Subcutaneous abdominal adipose tissue (tissue), 5 donors: ENCODE measurements at regions not wholly inside any gene's neighbourhood (a gene's known extent, or its start where the extent isn't known, plus 50 kb on each side); places are given as distances from the start of the nearest gene placed in this dataset.

Experiments
- H3K27ac ChIP-seq: one replicate; pipeline ENCODE4 v1.7.0; 2013; ENCODE audit warnings: low read depth, mild to moderate bottlenecking, inconsistent platforms, low read length, moderate library complexity
- H3K27me3 ChIP-seq, 5 donors: one replicate each; pipeline ENCODE4 v1.7.0; 2013; ENCODE audit warnings: low read length in 5 of 5, inconsistent platforms in 1 of 5; ENCODE audit not compliant: control insufficient read depth in 5 of 5, insufficient read depth in 4 of 5
- H3K36me3 ChIP-seq, 5 donors: one replicate each; pipeline ENCODE4 v1.7.0; 2013; ENCODE audit warnings: low read length in 5 of 5; ENCODE audit not compliant: control insufficient read depth in 5 of 5, insufficient read depth in 5 of 5
- H3K4me1 ChIP-seq, 5 donors: one replicate each; pipeline ENCODE4 v1.7.0; 2013; ENCODE audit warnings: low read length in 5 of 5, mild to moderate bottlenecking in 3 of 5, moderate library complexity in 1 of 5; ENCODE audit not compliant: control insufficient read depth in 5 of 5, insufficient read depth in 5 of 5
- H3K4me3 ChIP-seq, 5 donors: one replicate each; pipeline ENCODE4 v1.7.0; 2013; ENCODE audit warnings: low read length in 5 of 5, low read depth in 1 of 5
- H3K9ac ChIP-seq, 5 donors: one replicate each; pipeline ENCODE4 v1.7.0; 2013; ENCODE audit warnings: low read length in 5 of 5, mild to moderate bottlenecking in 4 of 5, moderate library complexity in 3 of 5
- H3K9me3 ChIP-seq, 5 donors: one replicate each; pipeline ENCODE4 v1.7.0; 2013; ENCODE audit warnings: low read length in 5 of 5; ENCODE audit not compliant: control insufficient read depth in 5 of 5
- donor health status: healthy.
- donor health status: healthy.
- donor health status: healthy.
- donor health status: healthy.
- donor health status: healthy.

GRCh38 chr20:22890594-22891300 lies 144.4 kb upstream of the SSTR4 start:
- Histone ChIP-seq H3K27ac (no peak overlapping the region), H3K4me3 (no peak overlapping the region), H3K36me3 (no peaks in the 10 kb centered on the region), H3K27me3 (peaks cover 0 to 3% (median 0%) of the 10 kb centered on the region in 5 donors), H3K4me1 (no peaks in the 10 kb centered on the region), H3K9me3 (no peaks in the 10 kb centered on the region), H3K9ac (no peak overlapping the region)

DNA sequence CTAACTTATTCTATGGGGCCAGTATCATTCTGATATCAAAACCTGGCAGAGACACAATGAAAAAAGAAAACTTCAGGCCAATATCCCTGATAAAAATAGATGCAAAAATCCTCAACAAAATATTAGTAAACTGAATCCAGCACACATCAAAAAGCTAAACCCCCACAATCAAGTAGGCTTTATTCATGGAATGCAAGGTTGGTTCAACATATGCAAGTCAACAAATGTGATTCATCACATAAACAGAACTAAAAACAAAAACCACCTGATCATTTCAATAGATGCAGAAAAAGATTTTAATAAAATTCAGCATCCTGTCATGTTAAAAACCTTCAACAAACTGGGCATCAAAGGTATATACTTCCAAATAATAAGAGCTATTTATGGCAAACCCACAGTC lies 133.9 kb upstream of the SSTR4 start:
- Histone ChIP-seq H3K4me1 (peaks cover 0 to 4% (median 0%) of the 10 kb centered on the region in 5 donors), H3K9me3 (peaks cover 0 to 11% (median 11%) of the 10 kb centered on the region in 5 donors), H3K4me3 (no peak overlapping the region), H3K36me3 (no peaks in the 10 kb centered on the region), H3K9ac (no peak overlapping the region), H3K27ac (no peak overlapping the region), H3K27me3 (no peaks in the 10 kb centered on the region)

GRCh38 chr20:22901921-22902320 lies 133.2 kb upstream of the SSTR4 start:
- peaks cover 0 to 4% (median 0%) of the 10 kb centered on the region in 5 donors for H3K4me1 ChIP-seq
- no peak overlapping the region for H3K4me3 ChIP-seq
- no peak overlapping the region for H3K9ac ChIP-seq
- H3K36me3 ChIP-seq = no peaks in the 10 kb centered on the region
- H3K27ac ChIP-seq = no peak overlapping the region
- H3K9me3 ChIP-seq = peaks cover 0 to 11% (median 11%) of the 10 kb centered on the region in 5 donors
- no peaks in the 10 kb centered on the region for H3K27me3 ChIP-seq

DNA sequence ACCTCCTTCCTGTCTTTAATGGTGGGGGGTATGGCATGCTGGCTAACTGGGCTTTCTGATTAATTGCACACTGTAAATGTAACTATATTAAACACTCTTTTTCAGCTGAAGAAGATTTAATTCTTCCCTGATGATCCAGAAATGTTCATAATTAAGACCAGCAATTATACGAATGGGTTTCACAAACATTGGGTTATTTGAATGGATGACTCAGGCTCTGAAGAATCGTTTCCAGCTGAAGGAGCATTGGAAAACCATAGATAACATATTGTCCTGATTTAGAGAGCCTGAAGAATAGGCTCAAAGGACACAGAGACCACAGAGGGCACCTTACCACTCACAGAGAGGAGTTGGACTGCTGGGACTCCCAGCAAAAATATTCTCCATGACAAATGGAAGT lies 130.7 kb upstream of the SSTR4 start:
- no peak overlapping the region for H3K27ac ChIP-seq

DNA sequence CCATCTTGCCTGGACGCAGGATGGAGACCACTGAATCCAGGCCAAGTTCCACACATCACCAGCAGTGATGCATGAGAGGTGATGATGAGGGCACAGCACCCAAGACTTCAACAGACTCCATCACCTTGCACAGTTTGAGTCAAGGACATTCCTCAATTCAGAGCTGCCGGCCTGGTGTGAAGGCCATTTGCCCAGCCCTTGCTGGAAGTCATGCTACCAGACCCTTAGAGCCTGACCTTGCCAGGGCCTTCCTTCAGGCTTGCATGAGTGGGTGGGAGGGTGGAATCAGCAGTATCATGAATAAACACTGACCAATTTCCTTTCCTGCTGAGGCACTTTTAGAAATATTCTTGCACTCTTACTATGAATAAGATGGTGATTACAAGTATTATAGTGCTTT lies 130.2 kb upstream of the SSTR4 start:
- H3K9ac ChIP-seq = no peak overlapping the region
- H3K27ac ChIP-seq = no peak overlapping the region
- peaks cover 0 to 11% (median 11%) of the 10 kb centered on the region in 5 donors for H3K9me3 ChIP-seq
- no peak overlapping the region for H3K4me3 ChIP-seq
- no peaks in the 10 kb centered on the region for H3K36me3 ChIP-seq
- peaks cover 0 to 14% (median 5%) of the 10 kb centered on the region in 5 donors for H3K27me3 ChIP-seq
- H3K4me1 ChIP-seq = peaks cover 0 to 4% (median 0%) of the 10 kb centered on the region in 5 donors

More for the DNA sequence above, 130.7 kb upstream of the SSTR4 start:
- Histone ChIP-seq H3K4me1 (peaks cover 0 to 4% (median 0%) of the 10 kb centered on the region in 5 donors), H3K27me3 (peaks cover 0 to 14% (median 5%) of the 10 kb centered on the region in 5 donors), H3K4me3 (no peak overlapping the region), H3K9ac (no peak overlapping the region), H3K36me3 (no peaks in the 10 kb centered on the region), H3K9me3 (peaks cover 0 to 11% (median 11%) of the 10 kb centered on the region in 5 donors)

DNA sequence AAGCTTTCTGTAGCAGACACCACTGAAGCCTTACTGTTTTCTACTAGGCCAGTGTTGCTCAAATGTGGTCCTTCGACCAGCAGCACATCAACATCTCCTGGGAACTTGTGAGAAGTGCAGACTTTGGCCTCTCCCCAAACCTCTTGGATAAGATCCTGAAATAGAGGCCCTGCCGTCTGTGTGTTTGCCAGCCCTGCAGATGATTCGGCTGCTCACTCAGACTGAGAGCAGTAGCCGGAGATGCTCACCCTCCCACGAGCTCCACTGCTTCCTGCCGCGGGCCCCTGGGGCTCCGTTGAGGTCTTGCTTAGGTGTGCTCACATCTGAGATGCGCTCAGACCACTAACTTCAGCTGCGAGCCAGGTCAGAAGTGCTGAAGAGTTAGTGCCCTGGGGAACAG lies 129.5 kb upstream of the SSTR4 start:
- Histone ChIP-seq H3K27ac (no peak overlapping the region), H3K27me3 (peaks cover 3 to 14% (median 5%) of the 10 kb centered on the region in 5 donors), H3K4me1 (peaks cover 0 to 4% (median 0%) of the 10 kb centered on the region in 5 donors), H3K9ac (no peak overlapping the region), H3K9me3 (peaks cover 0 to 11% (median 10%) of the 10 kb centered on the region in 5 donors), H3K36me3 (no peaks in the 10 kb centered on the region), H3K4me3 (no peak overlapping the region)

GRCh38 chr20:22908437-22908836 lies 126.7 kb upstream of the SSTR4 start:
- no peak overlapping the region for H3K4me3 ChIP-seq
- H3K9me3 ChIP-seq = peaks cover 0 to 4% (median 0%) of the 10 kb centered on the region in 5 donors
- H3K27ac ChIP-seq = no peak overlapping the region
- H3K27me3 ChIP-seq = peaks cover 5 to 14% (median 6%) of the 10 kb centered on the region in 5 donors
- no peaks in the 10 kb centered on the region for H3K36me3 ChIP-seq
- peaks cover 0 to 4% (median 0%) of the 10 kb centered on the region in 5 donors for H3K4me1 ChIP-seq
- no peak overlapping the region for H3K9ac ChIP-seq

DNA sequence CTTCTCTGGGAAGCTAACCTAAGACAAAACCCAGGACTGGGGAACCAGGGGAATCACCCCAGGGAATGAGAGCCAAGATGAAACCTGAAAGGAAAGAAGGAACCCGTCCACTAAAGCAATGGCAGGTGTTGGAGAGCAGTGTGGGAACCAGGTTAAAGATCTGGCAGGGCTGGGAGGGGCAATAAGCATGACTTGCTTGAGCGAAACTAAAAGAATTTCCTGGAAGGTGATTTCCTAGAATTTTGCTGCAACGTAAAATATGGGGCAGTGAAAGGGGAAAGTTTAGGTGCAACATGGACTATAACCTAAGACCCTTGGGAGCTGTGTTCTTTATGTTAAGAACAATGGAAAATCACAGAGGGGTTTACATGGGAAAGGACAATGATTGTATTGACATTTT lies 126.2 kb upstream of the SSTR4 start:
- Histone ChIP-seq H3K36me3 (no peaks in the 10 kb centered on the region), H3K4me3 (no peak overlapping the region), H3K27me3 (peaks cover 5 to 14% (median 6%) of the 10 kb centered on the region in 5 donors), H3K9me3 (peaks cover 0 to 4% (median 0%) of the 10 kb centered on the region in 5 donors), H3K27ac (no peak overlapping the region), H3K9ac (no peak overlapping the region), H3K4me1 (peaks cover 0 to 4% (median 0%) of the 10 kb centered on the region in 5 donors)

- Histone ChIP-seq H3K27me3 (peaks cover 5 to 14% (median 6%) of the 10 kb centered on the region in 5 donors), H3K27ac (no peak overlapping the region), H3K4me1 (peaks cover 0 to 4% (median 0%) of the 10 kb centered on the region in 5 donors), H3K9me3 (peaks cover 0 to 4% (median 0%) of the 10 kb centered on the region in 5 donors), H3K9ac (no peak overlapping the region), H3K36me3 (no peaks in the 10 kb centered on the region), H3K4me3 (no peak overlapping the region)
Measured at GRCh38 chr20:22909436-22909835, 125.7 kb upstream of the SSTR4 start.

GRCh38 chr20:22910287-22910852 lies 124.7 kb upstream of the SSTR4 start:
- Histone ChIP-seq H3K9me3 (peaks cover 0 to 4% (median 0%) of the 10 kb centered on the region in 5 donors), H3K36me3 (no peaks in the 10 kb centered on the region), H3K9ac (no peak overlapping the region), H3K27ac (no peak overlapping the region), H3K4me3 (no peak overlapping the region), H3K4me1 (no peaks in the 10 kb centered on the region), H3K27me3 (peaks cover 5 to 14% (median 6%) of the 10 kb centered on the region in 5 donors)
